GM18867 (cell line): ENCODE measurements at regions not wholly inside any gene's neighbourhood (a gene's known extent, or its start where the extent isn't known, plus 50 kb on each side); places are given as distances from the start of the nearest gene placed in this dataset.

ENCODE experiments used
- ATAC-seq: cut with Tn5 transposase; IDR thresholded peaks from one replicate; pipeline ENCODE4 v1.9.1; 2021; ENCODE audit warnings: mild to moderate bottlenecking, moderate library complexity; ENCODE audit not compliant: unreplicated experiment

GRCh38 chr9:14031810-14032209 is 282.1 kb downstream of the NFIB start:
- ATAC-seq = no peak

- ATAC-seq = no peak
These were observed 282.9 kb downstream of the NFIB start for GRCh38 chr9:14031060-14031414.

GRCh38 chr9:14030375-14031059 is 283.4 kb downstream of the NFIB start:
- no peak for ATAC-seq

- no peak for ATAC-seq
These were observed 284.1 kb downstream of the NFIB start for GRCh38 chr9:14029806-14030374.

GRCh38 chr9:14027116-14027800 is 286.7 kb downstream of the NFIB start:
- no peak for ATAC-seq

GRCh38 chr9:14025741-14026140 is 288.2 kb downstream of the NFIB start:
- no peak for ATAC-seq

GRCh38 chr9:14023285-14023684 is 290.7 kb downstream of the NFIB start:
- no peak for ATAC-seq

- ATAC-seq = no peak
These were observed 291.9 kb downstream of the NFIB start for GRCh38 chr9:14021871-14022525.

GRCh38 chr9:14018081-14018480 is 295.9 kb downstream of the NFIB start:
- ATAC-seq = no peak

- no peak for ATAC-seq
These were observed 299.2 kb downstream of the NFIB start for GRCh38 chr9:14014744-14015143.

GRCh38 chr9:14014218-14014617 is 299.7 kb downstream of the NFIB start:
- ATAC-seq = no peak

GRCh38 chr9:14011799-14012560 is 302.0 kb downstream of the NFIB start:
- no peak for ATAC-seq

- no peak for ATAC-seq
These were observed 306.7 kb downstream of the NFIB start for GRCh38 chr9:14007190-14007769.

GRCh38 chr9:14006386-14007187 is 307.4 kb downstream of the NFIB start:
- ATAC-seq = no peak

- ATAC-seq = no peak
These were observed 309.8 kb downstream of the NFIB start for GRCh38 chr9:14004110-14004509.

GRCh38 chr9:13994240-13994639 is 319.7 kb downstream of the NFIB start:
- no peak for ATAC-seq

- no peak for ATAC-seq
These were observed 320.2 kb downstream of the NFIB start for GRCh38 chr9:13993632-13994185.

- no peak for ATAC-seq
These were observed 321.5 kb downstream of the NFIB start for GRCh38 chr9:13992138-13993088.

GRCh38 chr9:13991395-13991794 is 322.5 kb downstream of the NFIB start:
- no peak for ATAC-seq
